SJSA1 (cell line): ENCODE measurements at regions not wholly inside any gene's neighbourhood (a gene's known extent, or its start where the extent isn't known, plus 50 kb on each side); places are given as distances from the start of the nearest gene placed in this dataset.

Experiments
- DNase-seq, 2 experiments: peaks; one replicate each; pipeline ENCODE4 v3.0.0-alpha.2; 2015 to 2020; ENCODE audit warnings: low spot score in 2 of 2, low read depth in 1 of 2
- H3K27ac ChIP-seq: fragments of 250-450 bp; sonication (Bioruptor Pico); 2 replicates; pipeline ENCODE4 v1.5.1; 2020; ENCODE audit warnings: mild to moderate bottlenecking, moderate library complexity
- H3K27me3 ChIP-seq: fragments of 250-450 bp; sonication (Bioruptor Pico); replicated peaks from 2 replicates; pipeline ENCODE4 v1.5.1; 2020; ENCODE audit warnings: mild to moderate bottlenecking, moderate library complexity
- H3K36me3 ChIP-seq: fragments of 250-450 bp; sonication (Bioruptor Pico); 2 replicates; pipeline ENCODE4 v1.5.1; 2020; ENCODE audit warnings: mild to moderate bottlenecking
- H3K4me1 ChIP-seq: fragments of 250-450 bp; sonication (Bioruptor Pico); replicated peaks from 2 replicates; pipeline ENCODE4 v1.6.1; 2021; ENCODE audit warnings: mild to moderate bottlenecking
- H3K4me3 ChIP-seq: fragments of 250-450 bp; sonication (Bioruptor Pico); 2 replicates; pipeline ENCODE4 v1.5.1; 2020; ENCODE audit warnings: mild to moderate bottlenecking
- H3K9me3 ChIP-seq: fragments of 250-450 bp; sonication (Bioruptor Pico); replicated peaks from 2 replicates; pipeline ENCODE4 v1.5.1; 2020; ENCODE audit warnings: mild to moderate bottlenecking

DNA sequence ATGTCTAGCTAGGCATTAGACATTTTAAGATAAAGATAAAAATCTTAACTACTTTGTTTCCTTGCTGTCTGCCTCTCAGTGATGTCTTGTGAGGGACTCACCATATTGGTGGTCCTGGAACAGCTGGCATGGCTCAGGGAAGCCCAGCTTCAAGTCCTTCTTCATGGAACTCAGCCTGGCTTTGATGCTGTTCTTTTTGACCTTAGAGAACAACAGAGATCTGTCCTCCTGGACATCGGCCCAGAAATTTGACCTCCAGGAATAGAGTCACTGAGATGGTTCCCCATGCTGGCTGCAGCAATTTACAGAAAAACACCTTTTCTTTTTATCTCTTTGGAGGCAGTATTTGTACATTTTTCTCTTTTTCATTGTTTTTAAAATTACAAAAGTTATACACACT lies 235.5 kb upstream of the WWC1 start:
- no peak for DNase-seq
- Histone ChIP-seq H3K27ac (peak overlapping the region; percentile 57), H3K4me1 (peaks cover 52% of the 10 kb centered on the region), H3K4me3 (no peak overlapping the region), H3K27me3 (no peaks in the 10 kb centered on the region), H3K36me3 (peaks cover 4% of the 10 kb centered on the region; the same call in 1 of the 2 replicates), H3K9me3 (no peaks in the 10 kb centered on the region)

DNA sequence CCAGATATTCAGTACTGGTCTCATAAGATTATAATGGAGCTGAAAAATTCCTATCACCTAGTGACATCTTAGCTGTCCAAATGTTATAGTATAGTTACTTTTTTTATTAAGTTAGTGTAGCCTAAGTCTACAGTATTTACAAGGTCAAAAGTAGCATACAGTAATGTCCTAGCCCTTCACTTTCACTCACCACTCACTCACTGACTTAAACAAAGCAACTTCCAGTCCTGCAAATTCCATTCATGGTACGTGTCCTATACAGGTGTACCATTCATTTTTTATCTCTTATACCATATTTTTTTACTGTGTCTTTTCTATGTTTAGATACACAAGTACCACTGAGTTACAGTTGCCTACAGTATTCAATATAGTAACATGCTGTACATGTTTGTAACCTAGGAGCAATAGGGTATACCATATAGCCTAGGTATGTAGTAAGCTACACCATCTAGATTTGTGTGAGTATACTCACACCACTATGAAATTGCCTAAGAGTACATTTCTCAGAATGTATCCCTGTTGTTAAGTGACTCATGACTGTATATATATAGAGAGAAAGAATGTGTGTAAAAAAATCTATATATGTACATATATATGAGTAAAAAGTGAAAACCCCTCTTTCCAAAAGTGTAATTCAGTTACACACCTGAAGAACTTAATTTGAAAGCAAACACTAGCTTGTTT lies 234.8 kb upstream of the WWC1 start:
- H3K4me3 ChIP-seq: no peak overlapping the region
- no peaks in the 10 kb centered on the region for H3K27me3 ChIP-seq
- peaks cover 4% of the 10 kb centered on the region; the same call in 1 of the 2 replicates for H3K36me3 ChIP-seq
- no peaks in the 10 kb centered on the region for H3K9me3 ChIP-seq
- no peak for DNase-seq
- H3K27ac ChIP-seq: no peak overlapping the region; the same call in 1 of the 2 replicates
- H3K4me1 ChIP-seq: peaks cover 55% of the 10 kb centered on the region

DNA sequence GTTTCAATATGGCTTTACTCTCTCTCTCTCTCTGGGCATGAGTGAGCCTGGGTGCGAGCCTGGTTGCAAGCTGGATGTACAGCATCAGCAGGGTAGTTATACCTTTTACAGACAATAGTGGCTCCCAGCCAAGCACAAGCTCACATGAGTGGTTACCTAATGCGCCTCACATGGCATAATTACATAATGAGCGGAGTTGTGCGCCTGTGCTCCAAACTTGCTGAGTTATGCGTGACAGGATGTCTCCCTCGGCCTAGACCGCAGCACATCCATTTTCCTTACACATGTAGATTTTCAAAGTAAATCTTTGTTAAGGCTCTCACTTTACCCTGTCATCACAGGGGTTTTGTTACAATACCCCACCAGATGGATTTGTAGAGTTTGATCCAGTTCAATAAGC lies 233.5 kb upstream of the WWC1 start:
- no peaks in the 10 kb centered on the region for H3K9me3 ChIP-seq
- peaks cover 50% of the 10 kb centered on the region for H3K4me1 ChIP-seq

DNA sequence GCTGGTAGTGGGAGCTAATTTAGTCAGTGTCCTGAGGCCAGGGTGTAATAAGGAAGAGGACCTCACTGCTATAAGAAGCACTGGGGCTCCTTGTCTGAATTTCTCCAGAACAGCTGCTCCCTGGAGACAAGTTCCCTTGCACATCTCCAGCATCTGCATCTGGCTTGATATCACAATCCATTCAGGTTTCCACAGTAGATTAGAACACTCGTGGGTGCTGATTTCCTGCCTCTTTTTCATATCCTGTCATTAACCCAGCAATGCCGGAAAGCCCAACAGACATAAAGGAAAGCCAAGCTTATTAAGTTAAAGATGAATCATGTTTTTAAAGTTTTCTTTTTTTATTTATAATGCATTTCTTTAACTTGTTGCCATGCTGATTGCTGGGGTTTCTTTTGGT lies 232.3 kb upstream of the WWC1 start:
- no peak overlapping the region for H3K4me3 ChIP-seq
- H3K36me3 ChIP-seq: peaks cover 20% of the 10 kb centered on the region
- H3K9me3 ChIP-seq: no peaks in the 10 kb centered on the region
- no peaks in the 10 kb centered on the region for H3K27me3 ChIP-seq
- no peak for DNase-seq
- peaks cover 44% of the 10 kb centered on the region for H3K4me1 ChIP-seq
- H3K27ac ChIP-seq: no peak overlapping the region

More for the DNA sequence above, 233.5 kb upstream of the WWC1 start:
- no peaks in the 10 kb centered on the region for H3K27me3 ChIP-seq
- H3K36me3 ChIP-seq: peaks cover 15% of the 10 kb centered on the region
- no peak for DNase-seq
- H3K4me3 ChIP-seq: no peak overlapping the region
- H3K27ac ChIP-seq: no peak overlapping the region

DNA sequence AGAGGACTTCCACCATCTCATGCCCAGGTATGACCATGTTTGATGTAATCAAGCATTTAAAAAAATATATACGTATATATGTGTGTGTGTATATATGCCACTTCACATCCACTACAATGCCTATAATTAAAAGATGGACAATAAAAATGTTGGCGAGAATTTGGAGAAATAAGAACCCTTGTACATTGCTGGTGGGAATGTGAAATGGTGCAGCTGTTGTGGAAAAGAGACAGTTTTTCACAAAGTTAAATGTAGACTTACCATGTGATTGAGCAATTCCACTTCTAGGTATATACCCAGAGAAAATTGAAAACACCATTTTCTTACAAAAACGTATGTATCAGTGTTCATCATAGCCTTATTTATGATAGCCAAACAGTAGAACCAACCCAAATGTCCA lies 229.2 kb upstream of the WWC1 start:
- H3K9me3 ChIP-seq: no peaks in the 10 kb centered on the region
- H3K27ac ChIP-seq: no peak overlapping the region
- DNase-seq: no peak
- H3K27me3 ChIP-seq: no peaks in the 10 kb centered on the region
- H3K4me1 ChIP-seq: peaks cover 35% of the 10 kb centered on the region
- peaks cover 27% of the 10 kb centered on the region for H3K36me3 ChIP-seq
- no peak overlapping the region for H3K4me3 ChIP-seq

DNA sequence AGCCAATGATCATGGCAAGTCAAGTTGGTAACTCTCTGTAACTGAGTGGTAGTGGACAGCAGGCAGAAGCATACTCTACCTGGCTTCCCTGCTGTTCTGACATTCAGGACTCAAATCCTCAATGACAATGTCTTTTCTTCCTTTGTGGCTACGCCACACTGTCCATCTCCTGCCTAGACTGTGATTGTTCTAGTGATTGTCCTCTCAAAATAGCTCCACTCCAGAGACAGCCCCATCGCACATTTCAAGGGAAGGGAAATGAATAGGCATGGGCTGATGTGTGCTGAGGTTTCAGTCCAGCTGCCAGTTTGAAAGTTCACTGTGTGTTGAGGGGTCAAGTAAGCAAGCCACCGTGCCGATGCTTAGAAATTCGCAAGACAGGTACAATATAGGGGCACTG lies 227.0 kb upstream of the WWC1 start:
- peaks cover 35% of the 10 kb centered on the region for H3K4me1 ChIP-seq
- H3K36me3 ChIP-seq: peaks cover 27% of the 10 kb centered on the region
- DNase-seq: no peak
- H3K9me3 ChIP-seq: no peaks in the 10 kb centered on the region
- H3K27me3 ChIP-seq: no peaks in the 10 kb centered on the region
- no peak overlapping the region for H3K27ac ChIP-seq
- H3K4me3 ChIP-seq: no peak overlapping the region

DNA sequence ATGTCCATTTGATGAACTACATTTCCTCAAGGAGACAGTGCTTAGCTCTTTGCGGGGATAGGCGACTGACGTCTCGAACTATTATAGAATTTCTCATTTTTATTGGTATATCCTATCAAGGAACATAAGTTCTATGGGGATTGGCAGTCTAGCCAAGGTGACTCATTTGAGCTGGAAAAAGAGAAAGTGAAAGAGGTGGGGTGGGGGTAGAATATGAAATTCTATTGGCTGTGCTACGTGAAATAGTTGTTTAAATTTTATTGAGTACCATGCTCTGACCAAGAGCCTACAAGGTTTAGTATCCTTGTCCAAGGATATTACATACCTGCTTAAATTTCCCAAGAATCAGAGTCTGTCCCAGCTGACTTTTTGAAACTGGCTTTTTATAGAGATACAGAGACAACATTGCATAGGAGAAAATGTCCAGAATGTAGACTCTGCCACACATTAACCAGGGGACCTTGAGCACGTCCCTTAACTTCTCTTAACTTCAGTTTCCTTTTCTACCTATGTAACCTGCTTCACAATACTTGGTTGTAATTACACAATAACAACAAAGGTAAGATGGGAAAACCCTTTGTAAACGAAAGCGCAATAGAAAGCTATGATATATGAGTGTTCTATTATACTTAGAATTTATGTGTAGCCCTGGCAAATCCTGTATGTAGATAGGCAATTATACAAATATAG lies 226.4 kb upstream of the WWC1 start:
- H3K27me3 ChIP-seq: no peaks in the 10 kb centered on the region

DNA sequence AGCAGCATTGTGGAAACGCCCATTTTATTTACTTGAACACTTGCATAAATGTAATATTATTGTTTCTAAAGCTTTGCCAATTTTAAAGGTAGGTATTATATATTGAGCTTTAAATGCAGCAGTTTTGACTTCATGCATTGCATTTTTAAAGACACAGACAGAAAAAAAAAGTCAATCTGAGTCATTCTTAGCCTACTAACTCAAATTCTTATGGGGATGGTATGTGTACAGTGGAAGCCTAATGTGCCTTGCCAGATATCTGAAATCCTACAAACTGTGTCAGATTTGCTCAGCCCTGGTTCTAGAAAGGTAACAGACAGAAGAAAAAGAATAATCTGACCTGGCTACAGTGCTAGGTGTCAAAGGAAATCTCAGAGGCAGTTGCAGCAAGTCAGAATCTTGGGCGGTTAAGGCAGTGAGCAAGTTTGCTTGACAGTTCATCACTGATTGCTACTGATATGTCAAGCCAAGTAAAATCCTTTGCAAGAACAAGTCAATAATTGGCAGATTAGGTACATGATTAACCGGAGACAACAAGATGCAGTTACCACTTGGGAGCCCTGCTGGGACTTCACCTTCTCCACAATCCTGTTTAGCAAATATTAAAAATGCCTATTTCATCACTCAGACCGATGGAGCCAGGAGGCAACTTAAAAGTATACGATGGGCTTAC lies 224.8 kb upstream of the WWC1 start:
- Histone ChIP-seq H3K27ac (no peak overlapping the region), H3K36me3 (peaks cover 27% of the 10 kb centered on the region), H3K4me3 (no peak overlapping the region), H3K27me3 (no peaks in the 10 kb centered on the region), H3K4me1 (peaks cover 30% of the 10 kb centered on the region), H3K9me3 (no peaks in the 10 kb centered on the region)
- no peak for DNase-seq

More for the DNA sequence above, 226.4 kb upstream of the WWC1 start:
- H3K27ac ChIP-seq: no peak overlapping the region
- DNase-seq: no peak
- H3K9me3 ChIP-seq: no peaks in the 10 kb centered on the region
- H3K4me3 ChIP-seq: no peak overlapping the region
- H3K4me1 ChIP-seq: peaks cover 31% of the 10 kb centered on the region
- peaks cover 27% of the 10 kb centered on the region for H3K36me3 ChIP-seq

DNA sequence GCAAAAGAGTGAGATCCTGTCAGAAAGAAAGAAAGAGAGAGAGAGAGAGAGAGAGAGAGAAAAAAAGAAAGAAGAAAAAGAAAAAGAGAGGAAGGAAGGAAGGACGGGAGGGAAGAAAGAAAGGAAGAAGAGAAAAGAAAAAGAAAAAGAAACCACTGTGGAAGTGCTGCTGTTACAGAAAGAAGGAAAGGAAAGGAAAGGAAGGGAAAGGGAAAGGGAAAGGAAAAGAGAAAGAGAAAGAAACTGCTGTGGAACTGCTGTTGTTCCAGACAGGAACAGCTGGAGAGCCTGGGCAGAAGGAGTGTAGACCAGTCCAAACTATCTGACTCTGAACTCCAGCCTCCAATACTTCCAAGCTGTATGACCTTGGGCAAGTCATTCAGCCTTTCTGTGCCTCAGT lies 220.7 kb upstream of the WWC1 start:
- peak in 1 of 2 experiments; percentile 32 for DNase-seq
- H3K27ac ChIP-seq: peak overlapping the region; percentile 11; the same call in 1 of the 2 replicates
- H3K27me3 ChIP-seq: no peaks in the 10 kb centered on the region
- H3K4me1 ChIP-seq: peaks cover 47% of the 10 kb centered on the region
- H3K4me3 ChIP-seq: no peak overlapping the region
- no peaks in the 10 kb centered on the region for H3K9me3 ChIP-seq
- no peaks in the 10 kb centered on the region for H3K36me3 ChIP-seq

DNA sequence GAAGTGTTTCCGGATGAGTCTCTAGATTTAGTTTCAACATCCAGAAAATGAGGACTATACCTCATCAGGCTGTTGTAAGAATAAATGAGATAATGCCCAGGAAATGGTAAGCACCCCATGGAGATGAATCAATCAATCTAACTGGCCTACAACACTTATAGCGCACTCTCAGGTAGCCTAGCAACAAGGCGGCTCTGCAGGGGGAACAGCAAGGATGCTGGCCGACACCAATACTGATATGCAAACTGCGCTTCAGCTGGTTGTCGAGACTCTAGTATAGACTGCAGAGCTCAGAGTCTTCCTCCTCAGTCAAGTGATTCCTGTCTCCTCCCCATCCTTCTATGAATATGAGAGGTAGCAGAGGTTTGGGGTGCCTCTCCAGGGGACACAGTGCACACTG lies 218.8 kb upstream of the WWC1 start:
- Histone ChIP-seq H3K36me3 (no peaks in the 10 kb centered on the region), H3K27ac (no peak overlapping the region), H3K27me3 (no peaks in the 10 kb centered on the region), H3K4me3 (no peak overlapping the region), H3K9me3 (no peaks in the 10 kb centered on the region), H3K4me1 (peaks cover 48% of the 10 kb centered on the region)
- no peak for DNase-seq

DNA sequence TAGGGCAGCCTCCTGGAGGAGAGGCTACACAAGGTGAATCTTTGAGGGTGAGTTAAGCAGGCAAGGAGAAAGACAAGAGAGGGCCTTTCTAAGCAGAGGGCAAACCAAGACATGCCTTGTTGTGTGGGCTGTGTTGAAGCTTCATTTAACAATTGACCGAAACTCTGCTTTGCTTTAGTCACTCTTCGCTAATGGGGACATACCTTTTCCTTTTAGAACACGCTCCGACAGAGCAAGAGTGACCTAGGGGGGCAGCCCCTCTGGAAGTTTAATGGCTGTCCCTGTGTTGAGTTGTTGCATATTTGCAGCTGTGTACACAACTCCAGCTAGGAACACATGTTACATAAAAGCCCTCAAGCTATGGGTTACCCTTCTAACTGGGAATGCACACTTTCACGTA lies 218.1 kb upstream of the WWC1 start:
- Histone ChIP-seq H3K9me3 (no peaks in the 10 kb centered on the region), H3K36me3 (no peaks in the 10 kb centered on the region), H3K27me3 (no peaks in the 10 kb centered on the region), H3K27ac (peak overlapping the region; percentile 45; the same call in 1 of the 2 replicates), H3K4me3 (no peak overlapping the region), H3K4me1 (peaks cover 48% of the 10 kb centered on the region)
- DNase-seq: no peak

DNA sequence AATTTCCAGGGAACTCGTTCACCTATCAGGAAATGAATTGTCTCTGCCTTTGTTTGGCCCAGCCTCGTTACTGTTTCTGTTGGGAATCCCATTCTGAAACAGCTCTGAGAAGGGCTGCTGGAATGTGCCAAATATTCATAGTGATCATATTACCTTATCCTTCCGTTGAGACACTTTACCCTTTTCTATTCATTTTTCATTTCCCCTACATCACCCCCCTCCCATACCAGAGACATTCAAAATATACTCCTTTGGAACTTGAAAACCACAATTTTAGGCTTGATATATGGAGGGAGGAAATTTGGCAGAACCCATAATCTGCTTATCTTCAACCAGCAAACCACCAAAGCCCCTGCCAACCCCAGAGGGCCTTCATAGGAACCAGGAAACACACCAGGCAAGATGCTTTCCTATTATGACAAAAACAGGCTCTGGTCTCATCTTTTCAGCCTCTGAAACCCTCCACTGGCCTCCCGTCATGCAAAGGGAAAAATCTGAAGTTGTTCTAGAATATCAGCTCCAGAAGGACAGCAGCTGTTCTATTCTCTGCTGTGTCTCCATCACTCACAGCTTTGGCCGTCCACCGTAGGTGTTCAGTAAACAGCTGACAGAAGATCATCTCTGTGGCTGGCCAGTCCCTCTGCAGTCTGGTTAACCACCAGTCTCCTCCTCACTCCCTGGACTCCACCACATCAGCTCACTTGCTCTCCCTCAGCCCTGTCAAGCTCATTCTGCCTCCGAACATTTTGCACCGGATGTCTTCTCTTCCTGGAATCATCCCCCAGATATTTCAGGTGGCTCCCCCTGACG lies 217.2 kb upstream of the WWC1 start:
- Histone ChIP-seq H3K27me3 (no peaks in the 10 kb centered on the region), H3K27ac (peak overlapping the region; percentile 45), H3K4me1 (peaks cover 44% of the 10 kb centered on the region), H3K9me3 (no peaks in the 10 kb centered on the region), H3K4me3 (no peak overlapping the region), H3K36me3 (no peaks in the 10 kb centered on the region)
- peak; percentile 67 to 68 for DNase-seq

DNA sequence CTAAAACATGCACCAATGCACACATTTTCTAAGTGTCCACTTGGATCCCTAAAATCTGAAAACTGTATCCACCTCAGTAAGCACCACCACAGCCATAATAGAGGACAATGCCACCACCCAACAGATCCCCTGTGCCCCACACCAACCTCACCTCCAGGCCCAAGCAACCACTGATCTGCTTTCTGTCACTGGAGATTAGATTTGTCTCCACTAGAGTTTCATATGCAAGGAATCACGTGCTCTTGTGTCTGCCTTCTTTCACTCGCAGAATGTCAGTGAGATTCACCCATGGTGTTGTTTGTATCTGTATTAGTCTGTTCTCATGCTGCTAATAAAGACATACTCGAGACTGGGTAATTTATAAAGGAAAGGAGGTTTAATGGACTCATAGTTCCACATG lies 216.1 kb upstream of the WWC1 start:
- peaks cover 44% of the 10 kb centered on the region for H3K4me1 ChIP-seq
- H3K27ac ChIP-seq: no peak overlapping the region
- no peaks in the 10 kb centered on the region for H3K9me3 ChIP-seq
- DNase-seq: no peak
- H3K36me3 ChIP-seq: no peaks in the 10 kb centered on the region
- H3K27me3 ChIP-seq: no peaks in the 10 kb centered on the region
- H3K4me3 ChIP-seq: no peak overlapping the region
